SK-N-MC (cell line): ENCODE measurements at regions not wholly inside any gene's neighbourhood (a gene's known extent, or its start where the extent isn't known, plus 50 kb on each side); places are given as distances from the start of the nearest gene placed in this dataset.

Experiments
- FOXP2 ChIP-seq: optimal IDR thresholded peaks from 2 replicates; pipeline ENCODE3; 2011; ENCODE audit warnings: mild to moderate bottlenecking, moderate library complexity; ENCODE audit not compliant: insufficient read depth; ENCODE audit errors: extremely low read length, control extremely low read depth
- POLR2AphosphoS5 ChIP-seq: IDR thresholded peaks from 2 replicates; pipeline ENCODE4 v1.6.1; 2012; ENCODE audit warnings: mild to moderate bottlenecking, low read depth, low read length, borderline replicate concordance

- TF ChIP-seq FOXP2, result no peak
- no peak for TF ChIP-seq POLR2AphosphoS5
These were observed 588.4 kb upstream of the CITED2 start for GRCh38 chr6:139962654-139963347.
